ENCODE measurements at regions not wholly inside any gene's neighbourhood (a gene's known extent, or its start where the extent isn't known, plus 50 kb on each side); places are given as distances from the start of the nearest gene placed in this dataset.

- no peak for DNase-seq
Observed at GRCh38 chr12:61357496-61357895, 902.7 kb upstream of the USP15 start.

GRCh38 chr12:61362037-61362436, 898.2 kb upstream of the USP15 start:
- no peak for DNase-seq

GRCh38 chr12:61365001-61365400, 895.2 kb upstream of the USP15 start:
- no peak for DNase-seq

GRCh38 chr12:61367281-61367785, 892.9 kb upstream of the USP15 start:
- no peak for DNase-seq

GRCh38 chr12:61369241-61369910, 890.8 kb upstream of the USP15 start:
- DNase-seq: no peak

- no peak for DNase-seq
Observed at GRCh38 chr12:61384511-61384910, 875.7 kb upstream of the USP15 start.

- DNase-seq: no peak
Observed at GRCh38 chr12:61385771-61386170, 874.4 kb upstream of the USP15 start.

GRCh38 chr12:61397668-61398067, 862.5 kb upstream of the USP15 start:
- DNase-seq: no peak

GRCh38 chr12:61412201-61412600, 848.0 kb upstream of the USP15 start:
- DNase-seq: no peak

- DNase-seq: no peak
Observed at GRCh38 chr12:61414470-61414869, 845.7 kb upstream of the USP15 start.

- DNase-seq: no peak
Observed at GRCh38 chr12:61422786-61423185, 837.4 kb upstream of the USP15 start.

GRCh38 chr12:61452076-61452475, 808.1 kb upstream of the USP15 start:
- no peak for DNase-seq

- no peak for DNase-seq
Observed at GRCh38 chr12:61487728-61488127, 772.5 kb upstream of the USP15 start.

- DNase-seq: no peak
Observed at GRCh38 chr12:61490526-61491498, 769.4 kb upstream of the USP15 start.

GRCh38 chr12:61502179-61502578, 758.0 kb upstream of the USP15 start:
- DNase-seq: no peak

- DNase-seq: no peak
Observed at GRCh38 chr12:61504396-61505080, 755.7 kb upstream of the USP15 start.

- no peak for DNase-seq
Observed at GRCh38 chr12:61513499-61513898, 746.7 kb upstream of the USP15 start.

- no peak for DNase-seq
Observed at GRCh38 chr12:61514016-61514415, 746.2 kb upstream of the USP15 start.

GRCh38 chr12:61521258-61521657, 738.9 kb upstream of the USP15 start:
- no peak for DNase-seq

- no peak for DNase-seq
Observed at GRCh38 chr12:61523276-61523992, 736.8 kb upstream of the USP15 start.

- DNase-seq: no peak
Observed at GRCh38 chr12:61524851-61525250, 735.4 kb upstream of the USP15 start.

GRCh38 chr12:61525331-61525730, 734.9 kb upstream of the USP15 start:
- no peak for DNase-seq

GRCh38 chr12:61530456-61530855, 729.7 kb upstream of the USP15 start:
- DNase-seq: no peak
